ENCODE measurements at regions not wholly inside any gene's neighbourhood (a gene's known extent, or its start where the extent isn't known, plus 50 kb on each side); places are given as distances from the start of the nearest gene placed in this dataset.

DNA sequence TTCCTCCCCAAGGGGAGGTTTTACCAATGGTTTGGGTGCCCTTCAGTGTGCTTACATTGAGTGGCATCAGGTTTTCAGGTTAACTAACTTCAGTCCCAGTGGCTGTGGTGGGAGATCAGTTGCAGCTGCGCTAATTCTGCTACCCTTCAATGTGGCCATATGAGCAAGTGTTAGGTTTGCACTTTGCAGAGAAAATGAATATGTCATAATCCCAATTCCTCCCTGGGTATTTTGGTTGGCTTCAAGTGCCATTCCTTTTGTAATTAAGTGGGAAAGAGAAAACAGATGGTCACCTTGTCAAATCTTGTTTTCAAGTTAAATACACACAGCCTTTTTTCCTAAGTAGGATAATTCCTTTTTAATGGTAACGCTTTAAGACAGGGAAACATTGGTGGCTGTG lies 236.2 kb downstream of the TLE4 start:
- Histone ChIP-seq H4K20me1 (ENCODE audit: control insufficient read depth, insufficient read depth, low read depth, low read length) (peaks cover under 1% of the 10 kb centered on the region; the same call in 1 of the 2 replicates), H3K9me2 (replicated peaks; ENCODE audit: control insufficient read depth, low read length) (no peaks in the 10 kb centered on the region), H3K4me1 (ENCODE audit: control insufficient read depth, low read length) (peaks cover 13% of the 10 kb centered on the region), H3F3A (ENCODE audit: control insufficient read depth, insufficient read depth) (peaks cover 10% of the 10 kb centered on the region), H3K79me2 (ENCODE audit: control insufficient read depth, low read length) (no peaks in the 10 kb centered on the region), H3K4me2 (ENCODE audit: low read length) (no peak overlapping the region), H3K36me3 (ENCODE audit: control insufficient read depth, low read length) (no peaks in the 10 kb centered on the region), H3K27me3 (ENCODE audit: control insufficient read depth, low read length) (peaks cover 27% of the 10 kb centered on the region), H3K9me3 (ENCODE audit: control insufficient read depth, insufficient read depth, low read length) (no peaks in the 10 kb centered on the region), H3K4me3 (ENCODE audit: low read length) (no peak overlapping the region), H3K27ac (ENCODE audit: low read depth, low read length) (no peak overlapping the region)
- no peak for TF ChIP-seq EZH2phosphoT487 (IDR thresholded peaks at IDR 0.05; ENCODE audit: borderline replicate concordance, low read length)
- TF ChIP-seq, protein P1, sequence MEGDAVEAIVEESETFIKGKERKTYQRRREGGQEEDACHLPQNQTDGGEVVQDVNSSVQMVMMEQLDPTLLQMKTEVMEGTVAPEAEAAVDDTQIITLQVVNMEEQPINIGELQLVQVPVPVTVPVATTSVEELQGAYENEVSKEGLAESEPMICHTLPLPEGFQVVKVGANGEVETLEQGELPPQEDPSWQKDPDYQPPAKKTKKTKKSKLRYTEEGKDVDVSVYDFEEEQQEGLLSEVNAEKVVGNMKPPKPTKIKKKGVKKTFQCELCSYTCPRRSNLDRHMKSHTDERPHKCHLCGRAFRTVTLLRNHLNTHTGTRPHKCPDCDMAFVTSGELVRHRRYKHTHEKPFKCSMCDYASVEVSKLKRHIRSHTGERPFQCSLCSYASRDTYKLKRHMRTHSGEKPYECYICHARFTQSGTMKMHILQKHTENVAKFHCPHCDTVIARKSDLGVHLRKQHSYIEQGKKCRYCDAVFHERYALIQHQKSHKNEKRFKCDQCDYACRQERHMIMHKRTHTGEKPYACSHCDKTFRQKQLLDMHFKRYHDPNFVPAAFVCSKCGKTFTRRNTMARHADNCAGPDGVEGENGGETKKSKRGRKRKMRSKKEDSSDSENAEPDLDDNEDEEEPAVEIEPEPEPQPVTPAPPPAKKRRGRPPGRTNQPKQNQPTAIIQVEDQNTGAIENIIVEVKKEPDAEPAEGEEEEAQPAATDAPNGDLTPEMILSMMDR (IDR thresholded peaks at IDR 0.05; ENCODE audit: low read depth, low read length, poor library complexity, severe bottlenecking): no peak

DNA sequence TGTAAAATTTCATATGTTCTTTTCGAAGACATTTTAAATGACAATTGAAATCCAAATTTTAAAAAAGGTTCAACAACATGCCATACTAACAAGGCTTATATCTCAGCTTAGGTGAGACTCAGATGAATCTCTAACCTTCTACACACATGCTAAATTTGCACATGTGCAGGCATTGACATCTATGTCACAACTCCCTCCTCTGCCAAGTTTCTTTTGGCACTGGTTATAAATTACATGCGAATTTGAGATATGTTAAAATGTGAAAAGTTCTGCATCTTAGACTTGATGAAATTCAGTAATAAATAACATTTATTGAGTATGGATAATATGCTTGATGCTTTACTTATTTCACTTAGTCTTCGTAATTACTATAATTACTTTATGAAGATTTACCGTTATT lies 234.3 kb downstream of the TLE4 start:
- Histone ChIP-seq H4K20me1 (ENCODE audit: control insufficient read depth, insufficient read depth, low read depth, low read length) (no peaks in the 10 kb centered on the region), H3F3A (ENCODE audit: control insufficient read depth, insufficient read depth) (no peaks in the 10 kb centered on the region), H3K4me1 (ENCODE audit: control insufficient read depth, low read length) (no peaks in the 10 kb centered on the region), H3K27me3 (ENCODE audit: control insufficient read depth, low read length) (peaks cover 27% of the 10 kb centered on the region), H3K36me3 (ENCODE audit: control insufficient read depth, low read length) (no peaks in the 10 kb centered on the region), H3K9me2 (replicated peaks; ENCODE audit: control insufficient read depth, low read length) (no peaks in the 10 kb centered on the region), H3K79me2 (ENCODE audit: control insufficient read depth, low read length) (no peaks in the 10 kb centered on the region), H3K4me2 (ENCODE audit: low read length) (no peak overlapping the region), H3K4me3 (ENCODE audit: low read length) (no peak overlapping the region), H3K27ac (ENCODE audit: low read depth, low read length) (no peak overlapping the region), H3K9me3 (ENCODE audit: control insufficient read depth, insufficient read depth, low read length) (no peaks in the 10 kb centered on the region)
- TF ChIP-seq, protein P1 (IDR thresholded peaks at IDR 0.05; ENCODE audit: low read depth, low read length, poor library complexity, severe bottlenecking): no peak
- no peak for TF ChIP-seq EZH2phosphoT487 (IDR thresholded peaks at IDR 0.05; ENCODE audit: borderline replicate concordance, low read length)

DNA sequence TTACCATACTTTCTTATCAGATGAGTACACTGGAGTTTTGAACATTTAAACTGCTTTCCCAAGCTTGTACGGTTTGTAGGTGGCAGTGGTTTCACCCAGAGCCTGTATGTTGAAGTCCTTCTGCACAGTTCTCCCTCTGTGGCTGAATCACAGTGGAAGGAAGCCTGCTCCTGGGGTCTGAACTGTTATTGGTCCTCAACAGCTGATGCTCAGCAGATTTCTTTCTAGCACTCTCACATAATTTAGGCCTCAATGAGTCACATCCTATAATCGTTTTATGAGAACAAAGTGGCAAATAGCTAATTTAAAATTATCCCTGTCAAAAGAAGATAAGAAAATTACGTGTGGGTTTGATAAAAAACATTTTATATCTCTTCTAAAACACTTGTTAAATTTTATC lies 229.7 kb downstream of the TLE4 start:
- H3K4me2 ChIP-seq (ENCODE audit: low read length): no peak overlapping the region
- H3K27ac ChIP-seq (ENCODE audit: low read depth, low read length): no peak overlapping the region
- no peak overlapping the region for H3K4me3 ChIP-seq (ENCODE audit: low read length)

More for the DNA sequence above, 229.7 kb downstream of the TLE4 start:
- TF ChIP-seq, protein P1 (IDR thresholded peaks at IDR 0.05; ENCODE audit: low read depth, low read length, poor library complexity, severe bottlenecking): no peak
- no peak for TF ChIP-seq EZH2phosphoT487 (IDR thresholded peaks at IDR 0.05; ENCODE audit: borderline replicate concordance, low read length)
- Histone ChIP-seq H3K36me3 (ENCODE audit: control insufficient read depth, low read length) (no peaks in the 10 kb centered on the region), H3K79me2 (ENCODE audit: control insufficient read depth, low read length) (no peaks in the 10 kb centered on the region), H3K9me3 (ENCODE audit: control insufficient read depth, insufficient read depth, low read length) (no peaks in the 10 kb centered on the region), H3K9me2 (replicated peaks; ENCODE audit: control insufficient read depth, low read length) (no peaks in the 10 kb centered on the region), H4K20me1 (ENCODE audit: control insufficient read depth, insufficient read depth, low read depth, low read length) (no peaks in the 10 kb centered on the region), H3K27me3 (ENCODE audit: control insufficient read depth, low read length) (0 out of 2 replicates have a peak, but pooled peaks cover 2% of the 10 kb centered on the region), H3F3A (ENCODE audit: control insufficient read depth, insufficient read depth) (no peaks in the 10 kb centered on the region), H3K4me1 (ENCODE audit: control insufficient read depth, low read length) (no peaks in the 10 kb centered on the region)
